HL-60 (cell line): ENCODE measurements at regions not wholly inside any gene's neighbourhood (a gene's known extent, or its start where the extent isn't known, plus 50 kb on each side); places are given as distances from the start of the nearest gene placed in this dataset.

Experiments
- DNase-seq, 2 experiments: peaks; one replicate each; pipeline ENCODE4 v3.0.0-alpha.2; 2010 to 2020; ENCODE audit warnings: low read depth in 1 of 2, low spot score in 1 of 2
- H3K27ac ChIP-seq: fragments of 250-450 bp; sonication (Bioruptor Pico); replicated peaks from 2 replicates; pipeline ENCODE4 v1.5.1; 2020; ENCODE audit warnings: mild to moderate bottlenecking, moderate library complexity
- H3K27me3 ChIP-seq: fragments of 250-450 bp; sonication (Bioruptor Pico); 2 replicates; pipeline ENCODE4 v1.5.1; 2021; ENCODE audit warnings: mild to moderate bottlenecking, moderate library complexity; ENCODE audit not compliant: insufficient read depth, poor library complexity, severe bottlenecking
- H3K4me3 ChIP-seq: replicated peaks from 2 replicates; pipeline ENCODE4 v1.5.1; 2011; ENCODE audit warnings: mild to moderate bottlenecking, control low read depth, low read length; ENCODE audit not compliant: insufficient read depth
- CTCF ChIP-seq: IDR thresholded peaks from one replicate; pipeline ENCODE4 v1.5.1; 2011; ENCODE audit warnings: low read length, control low read depth, inconsistent platforms; ENCODE audit not compliant: insufficient read depth
- GABPA ChIP-seq: IDR thresholded peaks from 2 replicates; pipeline ENCODE4 v1.6.1; 2012; ENCODE audit warnings: low read depth
- POLR2AphosphoS5 ChIP-seq: IDR thresholded peaks from 2 replicates; pipeline ENCODE4 v1.6.1; 2012; ENCODE audit warnings: low read depth
- REST ChIP-seq: IDR thresholded peaks from 2 replicates; pipeline ENCODE4 v1.6.1; 2012; ENCODE audit warnings: low read depth; ENCODE audit not compliant: insufficient replicate concordance
- SPI1 ChIP-seq: IDR thresholded peaks from 2 replicates; pipeline ENCODE4 v1.6.1; 2012; ENCODE audit warnings: low read depth, mild to moderate bottlenecking, borderline replicate concordance

- no peaks in the 10 kb centered on the region for H3K27me3 ChIP-seq
- no peak for DNase-seq
- H3K4me3 ChIP-seq: no peak overlapping the region
- H3K27ac ChIP-seq: no peak overlapping the region
- no peak for TF ChIP-seq REST
- TF ChIP-seq CTCF: no peak
- TF ChIP-seq GABPA: no peak
- no peak for TF ChIP-seq POLR2AphosphoS5
- TF ChIP-seq SPI1: no peak
Observed at GRCh38 chr5:74233571-74233970, 407.0 kb downstream of the ENC1 start.

- no peak overlapping the region for H3K4me3 ChIP-seq
Observed at GRCh38 chr5:74233091-74233490, 407.4 kb downstream of the ENC1 start.

GRCh38 chr5:74232276-74232675 lies 408.3 kb downstream of the ENC1 start:
- H3K27ac ChIP-seq: no peak overlapping the region
- TF ChIP-seq REST (no peak), CTCF (no peak), GABPA (no peak), POLR2AphosphoS5 (no peak), SPI1 (no peak)
- no peak overlapping the region for H3K4me3 ChIP-seq
- no peak for DNase-seq
- H3K27me3 ChIP-seq: no peaks in the 10 kb centered on the region

More at GRCh38 chr5:74233091-74233490, 407.4 kb downstream of the ENC1 start:
- H3K27me3 ChIP-seq: no peaks in the 10 kb centered on the region
- DNase-seq: no peak
- TF ChIP-seq POLR2AphosphoS5 (no peak), REST (no peak), GABPA (no peak), SPI1 (no peak), CTCF (no peak)
- H3K27ac ChIP-seq: no peak overlapping the region
